K562 (cell line): ENCODE measurements at regions not wholly inside any gene's neighbourhood (a gene's known extent, or its start where the extent isn't known, plus 50 kb on each side); places are given as distances from the start of the nearest gene placed in this dataset.
A peak's percentile ranks its signal among the peaks of the same experiment; 100 is the strongest.

Source experiments
- ATAC-seq: fragments of 200-7000 bp; cut with Tn5 transposase; 3 replicates; pipeline ENCODE4 v1.9.1; 2020; ENCODE audit warnings: moderate library complexity
- BruUV-seq: library from RNA; stranded (reverse); fragments of 400-500 nt; replicated peaks from 2 replicates; lab custom pipeline; 2021; lab: Mats Ljungman, UMichigan
- CTCF ChIA-PET: fragments of 300-600 bp; formaldehyde crosslinking; extraction: SDS; loops from one replicate; lab custom pipeline; 2021; ENCODE audit warnings: low intra/inter-chr PET ratio; lab: Yijun Ruan, JAX
- POLR2A ChIA-PET: fragments of 300-600, 350-650 bp; sonication (Branson Sonifier 250); formaldehyde crosslinking; extraction: SDS; loops from one replicate; lab custom pipeline; 2021; ENCODE audit warnings: antibody characterized with exemption, inconsistent platforms; lab: Yijun Ruan, JAX
- DNase-seq, 4 experiments: peaks; one replicate each; pipeline versions ENCODE4 v3.0.0 to v3.0.0-alpha.2; 2011 to 2018; ENCODE audit warnings: low spot score in 3 of 4, mixed read lengths in 3 of 4; ENCODE audit errors: extremely low read depth in 1 of 4
- FAIRE-seq: peaks from 2 replicates; lab custom pipeline; 2011; peaks lifted over from hg19 to GRCh38; lab: Jason Lieb, UNC
- H2AFZ ChIP-seq: 2 replicates; pipeline ENCODE4 v1.6.0; 2011; ENCODE audit warnings: low read depth, low read length, control low read depth, inconsistent platforms
- H3K27ac ChIP-seq: fragments of 200-600 bp; 3 replicates; pipeline ENCODE4 v1.8.0; 2011; ENCODE audit warnings: low read depth, mild to moderate bottlenecking, control low read depth, inconsistent platforms, low read length, moderate library complexity, mixed read lengths; ENCODE audit errors: extremely low read depth
- H3K27me3 ChIP-seq, 2 experiments: fragments of 300-600 bp in 1 of 2; 2 replicates in 1 of 2; 3 replicates in 1 of 2; pipeline versions ENCODE4 v1.6.0 to v1.8.0; 2011; ENCODE audit warnings: inconsistent platforms in 2 of 2, low read length in 2 of 2, mild to moderate bottlenecking in 1 of 2, mixed read lengths in 1 of 2, moderate library complexity in 1 of 2; ENCODE audit not compliant: control insufficient read depth in 2 of 2, insufficient read depth in 2 of 2
- H3K36me3 ChIP-seq: fragments of 300-600 bp; 3 replicates; pipeline ENCODE4 v1.8.0; 2011; ENCODE audit warnings: mild to moderate bottlenecking, low read length, inconsistent platforms; ENCODE audit not compliant: control insufficient read depth, insufficient read depth
- H3K4me1 ChIP-seq, 2 experiments: fragments of 200-600 bp in 1 of 2; replicated peaks in 1 of 2; 2 replicates in 1 of 2; 3 replicates in 1 of 2; pipeline versions ENCODE4 v1.5.1 to v1.8.0; 2011; ENCODE audit warnings: inconsistent platforms in 2 of 2, low read length in 2 of 2, mild to moderate bottlenecking in 1 of 2, mixed read lengths in 1 of 2, moderate library complexity in 1 of 2; ENCODE audit not compliant: control insufficient read depth in 2 of 2, insufficient read depth in 2 of 2
- H3K4me2 ChIP-seq: 2 replicates; pipeline ENCODE4 v1.6.1; 2011; ENCODE audit warnings: low read length, control low read depth, inconsistent platforms, mixed read lengths; ENCODE audit not compliant: insufficient read depth
- H3K4me3 ChIP-seq: fragments of 200-600 bp; sonication (generic), shearing (Covaris generic); 2 replicates; pipeline ENCODE4 v1.5.1; 2016; ENCODE audit warnings: control low read depth, inconsistent platforms
- H3K79me2 ChIP-seq: fragments of 200-600 bp; 3 replicates; pipeline ENCODE4 v1.8.0; 2011; ENCODE audit warnings: low read length, inconsistent platforms; ENCODE audit not compliant: control insufficient read depth, insufficient read depth
- H3K9ac ChIP-seq, 2 experiments: 2 replicates each; pipeline versions ENCODE4 v1.6.0 to v1.6.1; 2011; ENCODE audit warnings: low read depth in 2 of 2, low read length in 2 of 2, control low read depth in 1 of 2, inconsistent platforms in 1 of 2, mild to moderate bottlenecking in 1 of 2, mixed read lengths in 1 of 2; ENCODE audit not compliant: insufficient read depth in 1 of 2
- H3K9me1 ChIP-seq: one replicate; pipeline ENCODE4 v1.6.0; 2011; ENCODE audit warnings: inconsistent platforms, mild to moderate bottlenecking, low read length, moderate library complexity; ENCODE audit not compliant: control insufficient read depth, insufficient read depth
- H3K9me3 ChIP-seq: replicated peaks from 2 replicates; pipeline ENCODE4 v1.5.1; 2011; ENCODE audit warnings: low read depth, low read length, inconsistent platforms; ENCODE audit not compliant: control insufficient read depth, insufficient read depth
- H4K20me1 ChIP-seq: replicated peaks from 2 replicates; pipeline ENCODE4 v1.6.1; 2011; ENCODE audit warnings: low read length, inconsistent platforms, mixed read lengths; ENCODE audit not compliant: control insufficient read depth, insufficient read depth
- CCNT2 ChIP-seq: IDR thresholded peaks from 2 replicates; pipeline ENCODE4 v1.6.1; 2011; ENCODE audit warnings: borderline replicate concordance, low read depth, mild to moderate bottlenecking, moderate library complexity, mixed read lengths, low read length; ENCODE audit not compliant: insufficient read length; ENCODE audit errors: extremely low read depth
- CHD1 ChIP-seq: fragments of 200-600 bp; sonication (generic); IDR thresholded peaks from one replicate; pipeline ENCODE4 v1.6.1; 2012; ENCODE audit warnings: mild to moderate bottlenecking, moderate library complexity, low read length, inconsistent platforms
- CHD2 ChIP-seq: IDR thresholded peaks from 2 replicates; pipeline ENCODE4 v1.6.1; 2011; ENCODE audit warnings: low read depth, low read length
- MYC ChIP-seq, 2 experiments: fragments of 250-450 bp in 1 of 2; sonication (Bioruptor Pico) in 1 of 2; IDR thresholded peaks; 2 replicates each; pipeline versions ENCODE4 v1.5.1 to v1.6.1; 2012 to 2021; ENCODE audit warnings: low read depth in 2 of 2, borderline replicate concordance in 1 of 2, improper control_type of control experiment in 1 of 2, low read length in 1 of 2, mild to moderate bottlenecking in 1 of 2, moderate library complexity in 1 of 2
- NFRKB ChIP-seq: fragments of 450-650 bp; IDR thresholded peaks from 2 replicates; pipeline ENCODE4 v1.6.1; 2016; ENCODE audit warnings: low read depth
- PML ChIP-seq: IDR thresholded peaks from 2 replicates; pipeline ENCODE4 v1.6.1; 2012; ENCODE audit warnings: low read length, inconsistent platforms
- RNF2 ChIP-seq: sonication (generic); IDR thresholded peaks from 2 replicates; pipeline ENCODE4 v1.6.1; 2016
- SAFB ChIP-seq: fragments of 200-400 bp; formaldehyde crosslinking; IDR thresholded peaks from 2 replicates; pipeline ENCODE4 v1.6.1; 2017; ENCODE audit warnings: low read depth, low read length, borderline replicate concordance
- ZFP36 ChIP-seq: fragments of 150-350 bp; IDR thresholded peaks from 2 replicates; pipeline ENCODE4 v1.6.1; 2018; ENCODE audit warnings: low read length, low read depth; ENCODE audit not compliant: partially characterized antibody
- ZNF143 ChIP-seq: sonication (generic); formaldehyde crosslinking; IDR thresholded peaks from 2 replicates; pipeline ENCODE4 v1.9.0; 2022; ENCODE audit warnings: mild to moderate bottlenecking, missing genetic modification reagents
- whole genome bisulfite sequencing: fragments of 100-300 bp; shearing (Covaris generic); methylation state at CpG from one replicate; pipeline ENCODE4 v1.1.6; 2016; ENCODE audit warnings: low coverage, mixed read lengths; ENCODE audit not compliant: insufficient coverage; ENCODE audit errors: missing lambda C conversion rate; 5-methylcytosine and 5-hydroxymethylcytosine counted together
- in situ Hi-C: fragments of 300-500 bp; cut with MboI; formaldehyde crosslinking; loops from 4 replicates; pipeline ENCODE4 v1.15.0; 2018; ENCODE audit warnings: inconsistent platforms, mixed read lengths
- intact Hi-C: fragments of 100-400 bp; cut with micrococcal nuclease; formaldehyde crosslinking; loops from 2 replicates; pipeline ENCODE4 v1.14.2; 2022
- TF ChIP-seq, protein P1 (sequence below): fragments of 450-650 bp; IDR thresholded peaks from 2 replicates; pipeline ENCODE4 v1.6.1; 2017; ENCODE audit warnings: antibody characterized with exemption, mild to moderate bottlenecking
- TF ChIP-seq, protein P2 (sequence below): fragments of 450-650 bp; IDR thresholded peaks from 2 replicates; pipeline ENCODE4 v1.6.1; 2016; ENCODE audit warnings: borderline replicate concordance
- TF ChIP-seq, protein P3 (sequence below): fragments of 450-650 bp; IDR thresholded peaks from 2 replicates; pipeline ENCODE4 v1.6.1; 2014; ENCODE audit warnings: low read depth, mild to moderate bottlenecking, moderate library complexity, borderline replicate concordance

DNA sequence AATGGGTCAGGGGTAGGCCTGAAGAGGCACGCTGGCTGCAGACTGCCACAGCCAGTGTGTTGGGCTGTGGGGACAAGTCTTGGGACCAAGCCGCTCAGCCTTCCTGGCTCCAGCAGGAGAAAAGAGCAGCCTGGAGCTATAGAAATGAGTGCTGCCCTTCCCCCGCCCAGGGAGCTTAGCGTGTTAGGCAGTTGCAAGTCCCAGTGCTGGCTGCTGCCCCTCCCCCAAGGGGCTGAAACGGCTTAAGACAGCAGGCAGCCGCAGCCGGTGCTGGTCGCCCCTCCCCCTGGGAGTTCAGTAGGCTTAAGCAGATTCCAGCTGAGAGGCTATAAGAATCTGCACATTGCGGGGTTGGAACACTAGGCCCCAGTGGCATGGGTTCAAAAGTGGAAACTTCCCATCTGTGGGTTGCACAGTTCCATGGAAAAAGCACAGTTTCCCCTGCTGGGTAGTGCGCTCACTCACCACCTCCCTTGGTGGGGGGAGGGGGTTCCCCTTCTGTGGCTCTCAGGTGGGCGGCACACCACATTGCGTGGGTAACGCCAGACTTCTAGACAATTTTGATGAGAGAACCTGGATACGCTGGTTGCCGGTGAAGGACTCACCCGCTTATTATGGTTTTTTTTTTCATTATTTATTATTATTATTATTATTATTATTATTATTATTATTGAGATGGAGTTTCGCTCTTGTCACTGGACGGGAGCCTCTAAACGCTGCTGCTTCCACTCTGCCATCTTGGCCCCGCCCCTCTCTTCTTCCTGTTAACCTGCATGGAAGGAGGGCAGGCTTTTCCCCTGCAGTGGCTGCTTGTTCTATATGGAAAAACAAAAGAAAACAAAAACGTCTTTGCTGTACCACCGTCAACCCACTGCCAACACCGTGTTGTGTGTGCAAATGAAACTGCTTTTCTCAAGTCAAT is 151.1 kb downstream of the CXCL12 start:
- BruUV-seq, result no TSS peak
- DNase-seq, result peak in 3 of 4 experiments; percentile 27 to 87 (median 35)
- whole genome bisulfite sequencing, result 17% methylated on average over 21 of the region's 23 CpGs
- Histone ChIP-seq H3K27me3 (no peaks in the 10 kb centered on the region), H3K27ac (peak overlapping the region; percentile 82; the same call in 2 of the 3 replicates), H3K9ac (peak overlapping the region; percentile 48 to 84; a peak in 3 of 4 replicates), H3K9me3 (no peaks in the 10 kb centered on the region), H3K4me3 (no peak overlapping the region), H2AFZ (peak overlapping the region; percentile 93), H3K9me1 (no peaks in the 10 kb centered on the region), H3K36me3 (no peaks in the 10 kb centered on the region), H3K79me2 (no peaks in the 10 kb centered on the region), H3K4me1 (peaks cover 12 to 18% of the 10 kb centered on the region in 2 experiments), H3K4me2 (peak overlapping the region; percentile 68), H4K20me1 (no peaks in the 10 kb centered on the region)
- no peak for FAIRE-seq
- peak; percentile 83 for ATAC-seq
- in situ Hi-C loops (no loop called here), intact Hi-C loops (no loop called here)
- CTCF ChIA-PET, result no interaction called here
- POLR2A ChIA-PET, result interaction anchor here (0.8 to 2.8 kb wide), 4 partner anchors 8 to 91 kb away, joined by 4 to 13 read pairs (median 4); no protein-coding TSS in a partner anchor
- TF ChIP-seq RNF2 (peak; percentile 95), CHD1 (no peak), NFRKB (0 out of 2 replicates have a peak, but pooled peaks have one; percentile 61), ZFP36 (no peak), CHD2 (peak; percentile 76), PML (no peak), ZNF143 (no peak), MYC (IDR thresholded peaks at IDR 0.05; ENCODE audit: low read depth, low read length) (no peak), MYC (CRISPR knock-in tag; IDR thresholded peaks at IDR 0.05; ENCODE audit: borderline replicate concordance, low read depth) (no peak), CCNT2 (no peak), SAFB (no peak)
- TF ChIP-seq, protein P1, sequence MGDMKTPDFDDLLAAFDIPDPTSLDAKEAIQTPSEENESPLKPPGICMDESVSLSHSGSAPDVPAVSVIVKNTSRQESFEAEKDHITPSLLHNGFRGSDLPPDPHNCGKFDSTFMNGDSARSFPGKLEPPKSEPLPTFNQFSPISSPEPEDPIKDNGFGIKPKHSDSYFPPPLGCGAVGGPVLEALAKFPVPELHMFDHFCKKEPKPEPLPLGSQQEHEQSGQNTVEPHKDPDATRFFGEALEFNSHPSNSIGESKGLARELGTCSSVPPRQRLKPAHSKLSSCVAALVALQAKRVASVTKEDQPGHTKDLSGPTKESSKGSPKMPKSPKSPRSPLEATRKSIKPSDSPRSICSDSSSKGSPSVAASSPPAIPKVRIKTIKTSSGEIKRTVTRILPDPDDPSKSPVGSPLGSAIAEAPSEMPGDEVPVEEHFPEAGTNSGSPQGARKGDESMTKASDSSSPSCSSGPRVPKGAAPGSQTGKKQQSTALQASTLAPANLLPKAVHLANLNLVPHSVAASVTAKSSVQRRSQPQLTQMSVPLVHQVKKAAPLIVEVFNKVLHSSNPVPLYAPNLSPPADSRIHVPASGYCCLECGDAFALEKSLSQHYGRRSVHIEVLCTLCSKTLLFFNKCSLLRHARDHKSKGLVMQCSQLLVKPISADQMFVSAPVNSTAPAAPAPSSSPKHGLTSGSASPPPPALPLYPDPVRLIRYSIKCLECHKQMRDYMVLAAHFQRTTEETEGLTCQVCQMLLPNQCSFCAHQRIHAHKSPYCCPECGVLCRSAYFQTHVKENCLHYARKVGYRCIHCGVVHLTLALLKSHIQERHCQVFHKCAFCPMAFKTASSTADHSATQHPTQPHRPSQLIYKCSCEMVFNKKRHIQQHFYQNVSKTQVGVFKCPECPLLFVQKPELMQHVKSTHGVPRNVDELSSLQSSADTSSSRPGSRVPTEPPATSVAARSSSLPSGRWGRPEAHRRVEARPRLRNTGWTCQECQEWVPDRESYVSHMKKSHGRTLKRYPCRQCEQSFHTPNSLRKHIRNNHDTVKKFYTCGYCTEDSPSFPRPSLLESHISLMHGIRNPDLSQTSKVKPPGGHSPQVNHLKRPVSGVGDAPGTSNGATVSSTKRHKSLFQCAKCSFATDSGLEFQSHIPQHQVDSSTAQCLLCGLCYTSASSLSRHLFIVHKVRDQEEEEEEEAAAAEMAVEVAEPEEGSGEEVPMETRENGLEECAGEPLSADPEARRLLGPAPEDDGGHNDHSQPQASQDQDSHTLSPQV, result peak; percentile 42
- TF ChIP-seq, protein P2, sequence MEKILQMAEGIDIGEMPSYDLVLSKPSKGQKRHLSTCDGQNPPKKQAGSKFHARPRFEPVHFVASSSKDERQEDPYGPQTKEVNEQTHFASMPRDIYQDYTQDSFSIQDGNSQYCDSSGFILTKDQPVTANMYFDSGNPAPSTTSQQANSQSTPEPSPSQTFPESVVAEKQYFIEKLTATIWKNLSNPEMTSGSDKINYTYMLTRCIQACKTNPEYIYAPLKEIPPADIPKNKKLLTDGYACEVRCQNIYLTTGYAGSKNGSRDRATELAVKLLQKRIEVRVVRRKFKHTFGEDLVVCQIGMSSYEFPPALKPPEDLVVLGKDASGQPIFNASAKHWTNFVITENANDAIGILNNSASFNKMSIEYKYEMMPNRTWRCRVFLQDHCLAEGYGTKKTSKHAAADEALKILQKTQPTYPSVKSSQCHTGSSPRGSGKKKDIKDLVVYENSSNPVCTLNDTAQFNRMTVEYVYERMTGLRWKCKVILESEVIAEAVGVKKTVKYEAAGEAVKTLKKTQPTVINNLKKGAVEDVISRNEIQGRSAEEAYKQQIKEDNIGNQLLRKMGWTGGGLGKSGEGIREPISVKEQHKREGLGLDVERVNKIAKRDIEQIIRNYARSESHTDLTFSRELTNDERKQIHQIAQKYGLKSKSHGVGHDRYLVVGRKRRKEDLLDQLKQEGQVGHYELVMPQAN, result no peak
- TF ChIP-seq, protein P3, sequence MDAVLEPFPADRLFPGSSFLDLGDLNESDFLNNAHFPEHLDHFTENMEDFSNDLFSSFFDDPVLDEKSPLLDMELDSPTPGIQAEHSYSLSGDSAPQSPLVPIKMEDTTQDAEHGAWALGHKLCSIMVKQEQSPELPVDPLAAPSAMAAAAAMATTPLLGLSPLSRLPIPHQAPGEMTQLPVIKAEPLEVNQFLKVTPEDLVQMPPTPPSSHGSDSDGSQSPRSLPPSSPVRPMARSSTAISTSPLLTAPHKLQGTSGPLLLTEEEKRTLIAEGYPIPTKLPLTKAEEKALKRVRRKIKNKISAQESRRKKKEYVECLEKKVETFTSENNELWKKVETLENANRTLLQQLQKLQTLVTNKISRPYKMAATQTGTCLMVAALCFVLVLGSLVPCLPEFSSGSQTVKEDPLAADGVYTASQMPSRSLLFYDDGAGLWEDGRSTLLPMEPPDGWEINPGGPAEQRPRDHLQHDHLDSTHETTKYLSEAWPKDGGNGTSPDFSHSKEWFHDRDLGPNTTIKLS, result 0 out of 2 replicates have a peak, but pooled peaks have one; percentile 21
